ENCODE measurements at regions not wholly inside any gene's neighbourhood (a gene's known extent, or its start where the extent isn't known, plus 50 kb on each side); places are given as distances from the start of the nearest gene placed in this dataset.

- Mint-ChIP-seq H3K36me3 (ENCODE audit: low read depth, unreplicated experiment) (no peaks in the 10 kb centered on the region), H3K4me3 (ENCODE audit: unreplicated experiment) (no peak overlapping the region), H3K9me3 (ENCODE audit: unreplicated experiment) (no peaks in the 10 kb centered on the region), H3K27ac (ENCODE audit: unreplicated experiment) (no peak overlapping the region), H3K27me3 (ENCODE audit: unreplicated experiment) (peaks cover 1% of the 10 kb centered on the region), H3K4me1 (ENCODE audit: unreplicated experiment) (no peaks in the 10 kb centered on the region)
- DNase-seq (ENCODE audit: low spot score), result no peak
- TF ChIP-seq, protein P1, sequence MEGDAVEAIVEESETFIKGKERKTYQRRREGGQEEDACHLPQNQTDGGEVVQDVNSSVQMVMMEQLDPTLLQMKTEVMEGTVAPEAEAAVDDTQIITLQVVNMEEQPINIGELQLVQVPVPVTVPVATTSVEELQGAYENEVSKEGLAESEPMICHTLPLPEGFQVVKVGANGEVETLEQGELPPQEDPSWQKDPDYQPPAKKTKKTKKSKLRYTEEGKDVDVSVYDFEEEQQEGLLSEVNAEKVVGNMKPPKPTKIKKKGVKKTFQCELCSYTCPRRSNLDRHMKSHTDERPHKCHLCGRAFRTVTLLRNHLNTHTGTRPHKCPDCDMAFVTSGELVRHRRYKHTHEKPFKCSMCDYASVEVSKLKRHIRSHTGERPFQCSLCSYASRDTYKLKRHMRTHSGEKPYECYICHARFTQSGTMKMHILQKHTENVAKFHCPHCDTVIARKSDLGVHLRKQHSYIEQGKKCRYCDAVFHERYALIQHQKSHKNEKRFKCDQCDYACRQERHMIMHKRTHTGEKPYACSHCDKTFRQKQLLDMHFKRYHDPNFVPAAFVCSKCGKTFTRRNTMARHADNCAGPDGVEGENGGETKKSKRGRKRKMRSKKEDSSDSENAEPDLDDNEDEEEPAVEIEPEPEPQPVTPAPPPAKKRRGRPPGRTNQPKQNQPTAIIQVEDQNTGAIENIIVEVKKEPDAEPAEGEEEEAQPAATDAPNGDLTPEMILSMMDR (IDR thresholded peaks at IDR 0.05; ENCODE audit: unreplicated experiment), result no peak
These were observed 135.9 kb downstream of the ITGB8 start for GRCh38 chr7:20466543-20467021.

DNA sequence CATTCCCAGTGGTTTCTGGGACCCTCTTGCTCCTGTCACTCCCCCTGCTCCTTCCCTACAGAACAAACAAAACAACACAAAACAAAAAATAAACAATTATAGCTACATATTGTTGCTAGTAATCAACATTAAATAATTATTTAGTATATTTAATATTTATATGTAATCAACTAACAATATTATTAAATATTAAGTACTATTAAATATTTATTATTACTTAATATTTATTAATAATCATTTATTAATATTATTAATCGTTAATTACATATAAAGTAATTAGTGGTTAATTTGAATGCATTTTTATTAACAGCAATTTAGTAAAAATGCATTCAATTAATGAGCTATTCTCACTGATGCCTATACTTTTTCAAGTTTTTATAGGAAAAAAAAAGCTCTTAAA lies 139.4 kb downstream of the ITGB8 start:
- Mint-ChIP-seq H3K9me3 (ENCODE audit: unreplicated experiment) (no peaks in the 10 kb centered on the region), H3K27ac (ENCODE audit: unreplicated experiment) (no peak overlapping the region), H3K4me1 (ENCODE audit: unreplicated experiment) (no peaks in the 10 kb centered on the region), H3K36me3 (ENCODE audit: low read depth, unreplicated experiment) (no peaks in the 10 kb centered on the region), H3K27me3 (ENCODE audit: unreplicated experiment) (peaks cover 3% of the 10 kb centered on the region), H3K4me3 (ENCODE audit: unreplicated experiment) (no peak overlapping the region)
- no peak for DNase-seq (ENCODE audit: low spot score)
- TF ChIP-seq, protein P1 (IDR thresholded peaks at IDR 0.05; ENCODE audit: unreplicated experiment), result no peak

DNA sequence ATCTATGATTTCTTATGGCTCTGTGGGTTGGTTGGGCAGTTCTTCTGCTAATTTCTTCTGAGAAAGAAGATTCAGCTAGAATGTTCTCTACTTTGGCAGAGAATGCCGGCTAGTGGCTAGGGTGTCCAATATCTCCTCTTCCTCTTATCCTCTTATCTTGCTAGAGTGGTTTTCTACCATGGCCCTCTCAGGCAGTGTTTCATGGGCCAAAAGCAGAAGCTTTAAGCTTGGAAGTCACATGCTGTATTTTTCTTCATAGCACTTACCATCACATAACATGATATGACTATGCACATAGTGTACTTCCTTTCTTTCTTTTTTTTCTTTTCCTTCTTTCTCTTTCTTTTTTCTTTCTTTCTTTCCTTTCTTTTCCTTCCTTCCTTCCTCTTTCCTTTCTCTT lies 140.0 kb downstream of the ITGB8 start:
- DNase-seq (ENCODE audit: low spot score), result no peak
- Mint-ChIP-seq H3K4me1 (ENCODE audit: unreplicated experiment) (no peaks in the 10 kb centered on the region), H3K9me3 (ENCODE audit: unreplicated experiment) (no peaks in the 10 kb centered on the region), H3K27ac (ENCODE audit: unreplicated experiment) (no peak overlapping the region), H3K36me3 (ENCODE audit: low read depth, unreplicated experiment) (no peaks in the 10 kb centered on the region), H3K27me3 (ENCODE audit: unreplicated experiment) (peaks cover 3% of the 10 kb centered on the region), H3K4me3 (ENCODE audit: unreplicated experiment) (no peak overlapping the region)
- TF ChIP-seq, protein P1 (IDR thresholded peaks at IDR 0.05; ENCODE audit: unreplicated experiment), result no peak

GRCh38 chr7:20474249-20474648 lies 141.2 kb upstream of the ABCB5 start:
- TF ChIP-seq, protein P1 (IDR thresholded peaks at IDR 0.05; ENCODE audit: unreplicated experiment), result no peak
- Mint-ChIP-seq H3K4me3 (ENCODE audit: unreplicated experiment) (no peak overlapping the region), H3K27me3 (ENCODE audit: unreplicated experiment) (peaks cover 1% of the 10 kb centered on the region)

GRCh38 chr7:20475756-20476155 lies 139.7 kb upstream of the ABCB5 start:
- Mint-ChIP-seq H3K27ac (ENCODE audit: unreplicated experiment) (no peak overlapping the region), H3K4me1 (ENCODE audit: unreplicated experiment) (no peaks in the 10 kb centered on the region), H3K27me3 (ENCODE audit: unreplicated experiment) (peaks cover 1% of the 10 kb centered on the region), H3K9me3 (ENCODE audit: unreplicated experiment) (no peaks in the 10 kb centered on the region), H3K36me3 (ENCODE audit: low read depth, unreplicated experiment) (no peaks in the 10 kb centered on the region), H3K4me3 (ENCODE audit: unreplicated experiment) (no peak overlapping the region)
- TF ChIP-seq, protein P1 (IDR thresholded peaks at IDR 0.05; ENCODE audit: unreplicated experiment), result no peak
- DNase-seq (ENCODE audit: low spot score), result no peak

More at GRCh38 chr7:20474249-20474648, 141.2 kb upstream of the ABCB5 start:
- Mint-ChIP-seq H3K27ac (ENCODE audit: unreplicated experiment) (no peak overlapping the region), H3K9me3 (ENCODE audit: unreplicated experiment) (no peaks in the 10 kb centered on the region), H3K4me1 (ENCODE audit: unreplicated experiment) (no peaks in the 10 kb centered on the region), H3K36me3 (ENCODE audit: low read depth, unreplicated experiment) (no peaks in the 10 kb centered on the region)
- DNase-seq (ENCODE audit: low spot score), result no peak

All from endothelial cell (in vitro differentiated cells).